Left colon (tissue), 2 donors: ENCODE measurements at regions not wholly inside any gene's neighbourhood (a gene's known extent, or its start where the extent isn't known, plus 50 kb on each side); places are given as distances from the start of the nearest gene placed in this dataset.
"Not testable (repeated sequence)": the region's sequence is repeated elsewhere in the genome, so short reads cannot be mapped to it uniquely, and the experiment has no call there.

ENCODE experiments used
- ATAC-seq: fragments of 200-7000 bp; cut with Tn5 transposase; one replicate; pipeline ENCODE4 v1.9.1; 2020; ENCODE audit warnings: mild to moderate bottlenecking, moderate library complexity
- DNase-seq, 2 donors: peaks; one replicate each; pipeline ENCODE4 v3.0.0-alpha.2; 2020
- intact Hi-C, 2 donors: fragments of 100-400 bp; cut with DNase I in 1 of 2; cut with micrococcal nuclease in 1 of 2; formaldehyde crosslinking; loops; one replicate each; pipeline versions ENCODE4 v1.11.2 to v1.14.0; 2022; cut with DNase I, micrococcal nuclease
- donor health status: DM: no; HTN: no; CAD: no.
- donor health status: DM: yes; HTN: yes; CAD: no.

- DNase-seq, intact Hi-C loops, ATAC-seq: not testable (repeated sequence)
Observed at GRCh38 chr1:234792221-234792864, 182.4 kb upstream of the IRF2BP2 start.

- DNase-seq, intact Hi-C loops: not testable (repeated sequence)
- peak; percentile 51 for ATAC-seq
Observed at GRCh38 chr1:234791615-234792014, 181.6 kb upstream of the IRF2BP2 start.

GRCh38 chr1:234790333-234790732 is 180.4 kb upstream of the IRF2BP2 start:
- ATAC-seq, intact Hi-C loops, DNase-seq: not testable (repeated sequence)

GRCh38 chr1:234787011-234787584 is 177.1 kb upstream of the IRF2BP2 start:
- intact Hi-C loops, DNase-seq, ATAC-seq: not testable (repeated sequence)

- intact Hi-C loops, DNase-seq, ATAC-seq: not testable (repeated sequence)
Observed at GRCh38 chr1:234785922-234786321, 175.9 kb upstream of the IRF2BP2 start.

GRCh38 chr1:234785471-234785919 is 175.5 kb upstream of the IRF2BP2 start:
- ATAC-seq, DNase-seq, intact Hi-C loops: not testable (repeated sequence)

- intact Hi-C loops, ATAC-seq, DNase-seq: not testable (repeated sequence)
Observed at GRCh38 chr1:234784108-234784507, 174.1 kb upstream of the IRF2BP2 start.

GRCh38 chr1:234782791-234783190 is 172.8 kb upstream of the IRF2BP2 start:
- intact Hi-C loops: no loop called here
- ATAC-seq (no peak), DNase-seq (no peak)

GRCh38 chr1:234782105-234782751 is 172.2 kb upstream of the IRF2BP2 start:
- intact Hi-C loops: no loop called here
- no peak for DNase-seq
- no peak for ATAC-seq

GRCh38 chr1:234781241-234782065 is 171.5 kb upstream of the IRF2BP2 start:
- DNase-seq (no peak), ATAC-seq (peak; percentile 72)
- intact Hi-C loops: no loop called here

- intact Hi-C loops: no loop called here
- ATAC-seq: no peak
- no peak for DNase-seq
Observed at GRCh38 chr1:234780531-234781162, 170.7 kb upstream of the IRF2BP2 start.

- intact Hi-C loops: no loop called here
- DNase-seq: no peak
- no peak for ATAC-seq
Observed at GRCh38 chr1:234780112-234780511, 170.1 kb upstream of the IRF2BP2 start.

GRCh38 chr1:234779600-234779999 is 169.6 kb upstream of the IRF2BP2 start:
- ATAC-seq, DNase-seq, intact Hi-C loops: not testable (repeated sequence)

- no peak for DNase-seq
- ATAC-seq: no peak
- intact Hi-C loops: no loop called here
Observed at GRCh38 chr1:234779160-234779538, 169.2 kb upstream of the IRF2BP2 start.

GRCh38 chr1:234778221-234779159 is 168.5 kb upstream of the IRF2BP2 start:
- peak; percentile 7 for ATAC-seq
- intact Hi-C loops: no loop called here
- DNase-seq: no peak

- no peak for ATAC-seq
- intact Hi-C loops: no loop called here
- DNase-seq: no peak
Observed at GRCh38 chr1:234777856-234778220, 167.9 kb upstream of the IRF2BP2 start.

- ATAC-seq: no peak
- intact Hi-C loops: no loop called here
- DNase-seq: no peak
Observed at GRCh38 chr1:234776876-234777855, 167.2 kb upstream of the IRF2BP2 start.
